GM13976 (cell line): ENCODE measurements at regions not wholly inside any gene's neighbourhood (a gene's known extent, or its start where the extent isn't known, plus 50 kb on each side); places are given as distances from the start of the nearest gene placed in this dataset.

Experiments
- DNase-seq: peaks from one replicate; pipeline ENCODE4 v3.0.0; 2012; ENCODE audit warnings: low spot score
- in situ Hi-C: fragments of 300-500 bp; cut with MboI; formaldehyde crosslinking; loops from one replicate; pipeline ENCODE4 v1.12.0; 2022; ENCODE audit warnings: low sequenced_read_pairs, mixed read lengths, inconsistent platforms; ENCODE audit not compliant: unreplicated experiment
- TF ChIP-seq, protein P1 (sequence below): IDR thresholded peaks from 2 replicates; pipeline ENCODE4 v1.5.1; 2012; ENCODE audit warnings: borderline replicate concordance, mild to moderate bottlenecking; ENCODE audit not compliant: insufficient read depth; ENCODE audit errors: extremely low read depth, missing control alignments, control extremely low read depth

DNA sequence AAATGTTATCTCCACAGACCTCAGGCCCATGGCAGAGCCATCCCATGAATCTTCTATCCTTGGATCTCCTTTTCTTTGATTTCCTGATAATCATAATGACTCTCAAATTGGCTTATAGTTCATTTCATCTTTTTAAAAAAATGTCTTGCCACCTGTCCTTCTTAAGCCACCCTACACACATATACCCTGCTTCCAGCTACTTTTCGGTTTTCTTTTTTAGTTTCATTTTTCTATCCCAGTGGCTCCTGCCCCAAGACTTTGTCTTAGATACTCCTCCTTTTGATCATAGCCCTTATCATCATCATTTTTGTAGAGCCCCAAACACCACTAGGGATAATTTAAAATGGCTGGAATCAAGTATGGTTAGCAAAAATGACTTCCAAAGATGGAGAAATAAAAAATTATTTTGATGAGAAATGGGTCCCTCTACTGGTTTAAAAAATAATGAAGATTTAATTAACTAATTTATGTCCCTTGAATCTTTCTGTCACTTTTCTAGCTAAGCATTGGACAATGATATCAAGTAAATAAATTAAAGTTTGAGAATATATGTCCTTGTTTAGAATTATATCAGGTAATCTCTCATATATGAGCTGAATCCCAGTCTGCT, 277.3 kb upstream of the SEMA3D start:
- no peak for DNase-seq
- TF ChIP-seq, protein P1, sequence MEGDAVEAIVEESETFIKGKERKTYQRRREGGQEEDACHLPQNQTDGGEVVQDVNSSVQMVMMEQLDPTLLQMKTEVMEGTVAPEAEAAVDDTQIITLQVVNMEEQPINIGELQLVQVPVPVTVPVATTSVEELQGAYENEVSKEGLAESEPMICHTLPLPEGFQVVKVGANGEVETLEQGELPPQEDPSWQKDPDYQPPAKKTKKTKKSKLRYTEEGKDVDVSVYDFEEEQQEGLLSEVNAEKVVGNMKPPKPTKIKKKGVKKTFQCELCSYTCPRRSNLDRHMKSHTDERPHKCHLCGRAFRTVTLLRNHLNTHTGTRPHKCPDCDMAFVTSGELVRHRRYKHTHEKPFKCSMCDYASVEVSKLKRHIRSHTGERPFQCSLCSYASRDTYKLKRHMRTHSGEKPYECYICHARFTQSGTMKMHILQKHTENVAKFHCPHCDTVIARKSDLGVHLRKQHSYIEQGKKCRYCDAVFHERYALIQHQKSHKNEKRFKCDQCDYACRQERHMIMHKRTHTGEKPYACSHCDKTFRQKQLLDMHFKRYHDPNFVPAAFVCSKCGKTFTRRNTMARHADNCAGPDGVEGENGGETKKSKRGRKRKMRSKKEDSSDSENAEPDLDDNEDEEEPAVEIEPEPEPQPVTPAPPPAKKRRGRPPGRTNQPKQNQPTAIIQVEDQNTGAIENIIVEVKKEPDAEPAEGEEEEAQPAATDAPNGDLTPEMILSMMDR = no peak

DNA sequence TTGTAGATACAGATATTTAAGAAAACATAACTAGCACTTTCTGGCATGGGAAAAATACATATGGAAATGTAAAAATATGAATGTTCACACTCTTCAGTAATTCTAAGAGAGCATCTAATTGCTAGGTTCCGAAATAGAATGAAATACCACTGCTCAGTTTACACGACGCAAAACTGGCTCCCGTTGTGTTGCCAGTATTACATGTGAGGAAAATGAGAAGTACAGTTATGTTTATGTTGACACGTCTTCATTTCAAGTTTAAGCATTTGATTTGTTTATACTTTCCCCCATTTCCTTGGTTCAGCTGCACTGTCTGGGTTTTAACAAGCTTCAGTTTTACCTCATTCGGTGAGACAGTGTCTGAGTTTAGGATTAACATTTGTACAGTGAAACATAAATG, 275.8 kb upstream of the SEMA3D start:
- TF ChIP-seq, protein P1 = no peak
- in situ Hi-C loops = no loop called here
- no peak for DNase-seq

More for the DNA sequence above, 277.3 kb upstream of the SEMA3D start:
- in situ Hi-C loops = no loop called here

DNA sequence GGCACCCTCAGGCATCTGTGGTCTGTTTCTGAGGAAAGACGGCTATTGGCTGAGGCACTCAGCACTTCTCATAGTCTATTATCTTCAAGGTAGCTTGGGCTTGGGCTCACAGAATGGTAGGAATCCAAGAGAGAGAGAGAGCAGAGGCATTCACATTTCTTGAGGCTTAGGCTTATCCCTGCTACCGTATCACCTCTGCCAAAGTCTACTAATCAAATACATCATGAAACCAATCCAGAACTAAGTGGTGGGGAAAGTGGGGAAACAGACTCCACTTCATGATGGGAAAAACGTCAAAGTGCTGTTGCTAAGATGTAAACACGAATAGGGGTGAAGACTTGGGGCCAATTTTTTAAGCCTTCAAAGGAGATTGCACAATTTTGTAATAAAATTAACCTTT, 271.1 kb upstream of the SEMA3D start:
- no peak for DNase-seq
- TF ChIP-seq, protein P1 = no peak
- in situ Hi-C loops = no loop called here

GRCh38 chr7:85456254-85456653, 269.4 kb upstream of the SEMA3D start:
- DNase-seq = no peak

GRCh38 chr7:85454904-85455303, 268.0 kb upstream of the SEMA3D start:
- DNase-seq = no peak
- TF ChIP-seq, protein P1 = no peak
- in situ Hi-C loops = no loop called here

More at GRCh38 chr7:85456254-85456653, 269.4 kb upstream of the SEMA3D start:
- TF ChIP-seq, protein P1 = no peak
- in situ Hi-C loops = no loop called here

DNA sequence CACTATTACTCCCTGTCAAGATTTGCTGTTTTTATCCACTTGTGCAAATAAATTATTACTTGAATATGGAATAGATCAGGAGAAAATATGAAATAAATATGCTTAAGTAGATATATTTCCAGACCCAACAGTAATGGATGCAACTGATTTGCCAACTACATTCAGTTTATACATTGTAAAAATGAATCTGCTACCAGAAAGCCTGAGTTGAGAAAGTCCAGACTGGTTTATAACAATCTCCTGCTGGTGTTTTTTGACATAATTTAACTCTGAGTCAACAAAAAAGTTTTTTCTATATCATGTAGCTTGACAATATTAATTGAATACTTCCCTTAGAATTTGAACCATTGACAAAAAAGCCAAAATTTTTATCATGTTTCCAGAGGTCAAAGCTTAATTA, 265.8 kb upstream of the SEMA3D start:
- TF ChIP-seq, protein P1 = no peak
- no peak for DNase-seq
- in situ Hi-C loops = no loop called here
